ENCODE measurements at regions not wholly inside any gene's neighbourhood (a gene's known extent, or its start where the extent isn't known, plus 50 kb on each side); places are given as distances from the start of the nearest gene placed in this dataset.

DNA sequence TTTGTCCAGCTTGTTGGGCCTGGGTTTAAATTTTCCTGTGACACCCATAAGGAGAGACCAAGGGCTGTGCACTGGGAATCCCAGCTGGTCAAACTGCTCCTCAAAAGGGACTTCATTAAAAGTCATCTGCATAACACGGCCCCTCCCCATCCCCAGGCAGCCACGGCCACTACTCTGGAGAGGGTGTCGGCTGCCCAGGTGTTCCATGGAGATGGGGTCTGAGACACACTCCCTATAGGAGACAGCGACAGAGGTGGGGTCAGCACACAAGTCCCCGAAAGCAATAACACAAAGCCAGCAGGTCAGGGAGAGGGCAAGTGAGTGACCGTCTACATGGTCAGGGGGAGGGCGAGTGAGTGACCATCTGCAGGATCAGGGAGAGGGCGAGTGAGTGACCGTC is 75.6 kb upstream of the BCL11B start:
- H3K27ac Mint-ChIP-seq (ENCODE audit: low read depth, unreplicated experiment): no peak overlapping the region

DNA sequence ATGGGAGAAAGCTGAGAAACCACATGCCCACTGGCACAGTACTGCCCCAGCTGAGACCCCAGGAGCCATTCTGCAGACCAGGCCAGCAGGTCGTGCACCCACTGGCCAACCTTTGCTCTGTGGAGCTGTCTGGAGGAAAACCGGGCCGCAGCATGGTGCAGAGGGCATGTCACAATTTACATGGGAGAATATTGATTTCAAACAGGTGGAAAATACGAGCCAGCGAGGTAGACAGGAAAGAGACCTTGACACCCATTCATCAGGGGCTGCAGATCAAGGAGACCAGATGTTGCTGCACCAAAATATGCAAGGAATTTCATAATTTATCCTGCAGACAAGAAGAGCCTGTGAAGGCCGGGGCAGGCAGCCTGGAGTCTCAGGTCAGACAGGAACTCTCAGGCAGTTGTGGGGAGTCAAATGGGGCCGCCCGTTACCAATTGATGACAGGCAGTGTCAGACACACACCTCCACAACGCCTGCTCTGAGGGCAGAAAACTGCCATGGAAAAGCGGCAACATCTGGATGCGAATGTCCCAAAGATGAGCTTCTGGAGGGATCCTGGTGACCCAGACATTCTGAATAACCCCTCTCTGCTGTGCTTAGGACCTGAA is 74.6 kb upstream of the BCL11B start:
- BruUV-seq (replicated peaks): no TSS peak
- TF ChIP-seq, protein P1, sequence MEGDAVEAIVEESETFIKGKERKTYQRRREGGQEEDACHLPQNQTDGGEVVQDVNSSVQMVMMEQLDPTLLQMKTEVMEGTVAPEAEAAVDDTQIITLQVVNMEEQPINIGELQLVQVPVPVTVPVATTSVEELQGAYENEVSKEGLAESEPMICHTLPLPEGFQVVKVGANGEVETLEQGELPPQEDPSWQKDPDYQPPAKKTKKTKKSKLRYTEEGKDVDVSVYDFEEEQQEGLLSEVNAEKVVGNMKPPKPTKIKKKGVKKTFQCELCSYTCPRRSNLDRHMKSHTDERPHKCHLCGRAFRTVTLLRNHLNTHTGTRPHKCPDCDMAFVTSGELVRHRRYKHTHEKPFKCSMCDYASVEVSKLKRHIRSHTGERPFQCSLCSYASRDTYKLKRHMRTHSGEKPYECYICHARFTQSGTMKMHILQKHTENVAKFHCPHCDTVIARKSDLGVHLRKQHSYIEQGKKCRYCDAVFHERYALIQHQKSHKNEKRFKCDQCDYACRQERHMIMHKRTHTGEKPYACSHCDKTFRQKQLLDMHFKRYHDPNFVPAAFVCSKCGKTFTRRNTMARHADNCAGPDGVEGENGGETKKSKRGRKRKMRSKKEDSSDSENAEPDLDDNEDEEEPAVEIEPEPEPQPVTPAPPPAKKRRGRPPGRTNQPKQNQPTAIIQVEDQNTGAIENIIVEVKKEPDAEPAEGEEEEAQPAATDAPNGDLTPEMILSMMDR (IDR thresholded peaks at IDR 0.05; ENCODE audit: unreplicated experiment): no peak
- POLR2A ChIA-PET: interaction anchor here (0.7 kb wide), 1 partner anchor 14 kb away, joined by 3 read pairs; no protein-coding TSS in a partner anchor
- Mint-ChIP-seq H3K9me3 (ENCODE audit: unreplicated experiment) (no peaks in the 10 kb centered on the region), H3K36me3 (ENCODE audit: insufficient read depth, unreplicated experiment) (no peaks in the 10 kb centered on the region), H3K27me3 (ENCODE audit: insufficient read depth, unreplicated experiment) (peaks cover 52% of the 10 kb centered on the region), H3K4me3 (ENCODE audit: unreplicated experiment) (no peak overlapping the region), H3K4me1 (ENCODE audit: insufficient read depth, unreplicated experiment) (no peaks in the 10 kb centered on the region), H3K27ac (ENCODE audit: low read depth, unreplicated experiment) (no peak overlapping the region)
- intact Hi-C loops (cut with micrococcal nuclease): no loop called here
- DNase-seq (ENCODE audit: unreplicated experiment): no peak
- CTCF ChIA-PET: no interaction called here

More for the DNA sequence above, 75.6 kb upstream of the BCL11B start:
- CTCF ChIA-PET: no interaction called here
- no TSS peak for BruUV-seq (replicated peaks)
- DNase-seq (ENCODE audit: unreplicated experiment): no peak
- no peaks in the 10 kb centered on the region for H3K36me3 Mint-ChIP-seq (ENCODE audit: insufficient read depth, unreplicated experiment)
- POLR2A ChIA-PET: no interaction called here
- H3K27me3 Mint-ChIP-seq (ENCODE audit: insufficient read depth, unreplicated experiment): peaks cover 44% of the 10 kb centered on the region
- H3K9me3 Mint-ChIP-seq (ENCODE audit: unreplicated experiment): no peaks in the 10 kb centered on the region
- intact Hi-C loops (cut with micrococcal nuclease): no loop called here
- H3K4me3 Mint-ChIP-seq (ENCODE audit: unreplicated experiment): no peak overlapping the region
- no peaks in the 10 kb centered on the region for H3K4me1 Mint-ChIP-seq (ENCODE audit: insufficient read depth, unreplicated experiment)
- TF ChIP-seq, protein P1 (IDR thresholded peaks at IDR 0.05; ENCODE audit: unreplicated experiment): no peak

DNA sequence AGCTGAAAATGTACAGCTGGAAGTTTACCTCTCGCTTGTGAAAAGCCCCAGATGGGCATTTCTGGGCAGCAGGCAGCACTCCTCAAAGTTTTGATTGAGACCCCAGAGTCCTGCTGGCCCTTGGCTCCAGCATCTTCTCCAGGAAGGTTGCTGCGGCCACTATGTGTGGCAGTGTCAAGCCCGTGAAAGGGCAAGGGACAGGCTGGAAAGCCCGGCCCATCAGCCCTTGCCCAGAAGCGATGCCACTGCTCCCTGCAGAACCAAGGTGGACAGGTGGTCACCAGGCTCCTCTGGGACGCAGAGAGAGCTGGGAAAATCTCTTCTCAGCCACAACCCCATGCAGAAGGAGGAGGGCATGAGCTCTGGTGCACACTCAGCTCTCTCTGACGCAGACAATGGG is 73.5 kb upstream of the BCL11B start:
- no peaks in the 10 kb centered on the region for H3K9me3 Mint-ChIP-seq (ENCODE audit: unreplicated experiment)
- no peak for DNase-seq (ENCODE audit: unreplicated experiment)
- H3K36me3 Mint-ChIP-seq (ENCODE audit: insufficient read depth, unreplicated experiment): no peaks in the 10 kb centered on the region
- no peaks in the 10 kb centered on the region for H3K4me1 Mint-ChIP-seq (ENCODE audit: insufficient read depth, unreplicated experiment)
- POLR2A ChIA-PET: no interaction called here
- H3K27me3 Mint-ChIP-seq (ENCODE audit: insufficient read depth, unreplicated experiment): peaks cover 63% of the 10 kb centered on the region
- TF ChIP-seq, protein P1 (IDR thresholded peaks at IDR 0.05; ENCODE audit: unreplicated experiment): no peak
- no TSS peak for BruUV-seq (replicated peaks)
- intact Hi-C loops (cut with micrococcal nuclease): no loop called here
- CTCF ChIA-PET: interaction anchor here (0.6 kb wide), 1 partner anchor 44 kb away, joined by 3 read pairs; no protein-coding TSS in a partner anchor
- H3K4me3 Mint-ChIP-seq (ENCODE audit: unreplicated experiment): no peak overlapping the region
- no peak overlapping the region for H3K27ac Mint-ChIP-seq (ENCODE audit: low read depth, unreplicated experiment)

DNA sequence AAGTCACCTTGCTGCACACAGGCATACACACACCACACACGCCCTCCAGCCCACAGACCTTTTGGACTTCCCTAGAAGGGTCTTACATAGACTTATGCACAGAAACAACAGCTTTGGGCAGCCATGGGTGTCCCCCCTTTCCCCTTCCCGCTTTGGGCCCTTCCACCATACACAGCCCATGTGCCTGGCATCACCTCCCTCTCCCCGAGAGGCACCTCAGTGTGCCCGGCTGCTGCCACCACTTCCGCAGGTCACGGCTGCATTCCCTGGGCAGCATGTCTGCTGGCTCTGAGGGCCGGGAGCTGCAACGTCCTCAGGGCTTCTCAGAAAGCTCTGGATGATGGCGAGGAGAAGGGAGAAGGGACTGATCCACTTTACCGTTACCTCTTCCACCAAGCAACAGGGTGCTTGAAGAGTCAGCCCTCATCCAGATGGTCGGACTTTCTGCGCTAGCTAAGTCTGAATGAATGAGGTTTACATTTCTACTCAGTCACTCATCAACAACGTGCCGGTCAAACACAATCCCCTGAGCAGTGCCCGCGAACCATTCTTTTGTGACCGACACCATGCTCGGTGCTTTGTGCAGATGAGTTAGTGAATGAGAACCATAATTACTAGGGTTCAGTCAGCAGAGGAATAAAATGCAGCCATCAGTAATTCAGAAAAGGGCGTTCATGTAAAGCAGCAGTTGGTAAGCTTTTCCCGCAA is 72.2 kb upstream of the BCL11B start:
- no peak for DNase-seq (ENCODE audit: unreplicated experiment)
- Mint-ChIP-seq H3K27me3 (ENCODE audit: insufficient read depth, unreplicated experiment) (peaks cover 76% of the 10 kb centered on the region), H3K9me3 (ENCODE audit: unreplicated experiment) (no peaks in the 10 kb centered on the region), H3K36me3 (ENCODE audit: insufficient read depth, unreplicated experiment) (no peaks in the 10 kb centered on the region), H3K27ac (ENCODE audit: low read depth, unreplicated experiment) (no peak overlapping the region), H3K4me3 (ENCODE audit: unreplicated experiment) (no peak overlapping the region), H3K4me1 (ENCODE audit: insufficient read depth, unreplicated experiment) (no peaks in the 10 kb centered on the region)
- no TSS peak for BruUV-seq (replicated peaks)
- TF ChIP-seq, protein P1 (IDR thresholded peaks at IDR 0.05; ENCODE audit: unreplicated experiment): no peak
- POLR2A ChIA-PET: interaction anchor here (0.7 kb wide), 1 partner anchor 11 kb away, joined by 3 read pairs; no protein-coding TSS in a partner anchor
- intact Hi-C loops (cut with micrococcal nuclease): no loop called here
- CTCF ChIA-PET: no interaction called here
